K562 (cell line): ENCODE measurements at regions not wholly inside any gene's neighbourhood (a gene's known extent, or its start where the extent isn't known, plus 50 kb on each side); places are given as distances from the start of the nearest gene placed in this dataset.

Experiments
- ATAC-seq: fragments of 200-7000 bp; cut with Tn5 transposase; 3 replicates; pipeline ENCODE4 v1.9.1; 2020; ENCODE audit warnings: moderate library complexity
- BruUV-seq: library from RNA; stranded (reverse); fragments of 400-500 nt; replicated peaks from 2 replicates; lab custom pipeline; 2021; lab: Mats Ljungman, UMichigan
- CTCF ChIA-PET: fragments of 300-600 bp; formaldehyde crosslinking; extraction: SDS; loops from one replicate; lab custom pipeline; 2021; ENCODE audit warnings: low intra/inter-chr PET ratio; lab: Yijun Ruan, JAX
- POLR2A ChIA-PET: fragments of 300-600, 350-650 bp; sonication (Branson Sonifier 250); formaldehyde crosslinking; extraction: SDS; loops from one replicate; lab custom pipeline; 2021; ENCODE audit warnings: antibody characterized with exemption, inconsistent platforms; lab: Yijun Ruan, JAX
- DNase-seq, 4 experiments: peaks; one replicate each; pipeline versions ENCODE4 v3.0.0 to v3.0.0-alpha.2; 2011 to 2018; ENCODE audit warnings: low spot score in 3 of 4, mixed read lengths in 3 of 4; ENCODE audit errors: extremely low read depth in 1 of 4
- FAIRE-seq: peaks from 2 replicates; lab custom pipeline; 2011; peaks lifted over from hg19 to GRCh38; lab: Jason Lieb, UNC
- H2AFZ ChIP-seq: 2 replicates; pipeline ENCODE4 v1.6.0; 2011; ENCODE audit warnings: low read depth, low read length, control low read depth, inconsistent platforms
- H3K27ac ChIP-seq: fragments of 200-600 bp; 3 replicates; pipeline ENCODE4 v1.8.0; 2011; ENCODE audit warnings: low read depth, mild to moderate bottlenecking, control low read depth, inconsistent platforms, low read length, moderate library complexity, mixed read lengths; ENCODE audit errors: extremely low read depth
- H3K27me3 ChIP-seq, 2 experiments: fragments of 300-600 bp in 1 of 2; 2 replicates in 1 of 2; 3 replicates in 1 of 2; pipeline versions ENCODE4 v1.6.0 to v1.8.0; 2011; ENCODE audit warnings: inconsistent platforms in 2 of 2, low read length in 2 of 2, mild to moderate bottlenecking in 1 of 2, mixed read lengths in 1 of 2, moderate library complexity in 1 of 2; ENCODE audit not compliant: control insufficient read depth in 2 of 2, insufficient read depth in 2 of 2
- H3K36me3 ChIP-seq: fragments of 300-600 bp; 3 replicates; pipeline ENCODE4 v1.8.0; 2011; ENCODE audit warnings: mild to moderate bottlenecking, low read length, inconsistent platforms; ENCODE audit not compliant: control insufficient read depth, insufficient read depth
- H3K4me1 ChIP-seq, 2 experiments: fragments of 200-600 bp in 1 of 2; replicated peaks in 1 of 2; 2 replicates in 1 of 2; 3 replicates in 1 of 2; pipeline versions ENCODE4 v1.5.1 to v1.8.0; 2011; ENCODE audit warnings: inconsistent platforms in 2 of 2, low read length in 2 of 2, mild to moderate bottlenecking in 1 of 2, mixed read lengths in 1 of 2, moderate library complexity in 1 of 2; ENCODE audit not compliant: control insufficient read depth in 2 of 2, insufficient read depth in 2 of 2
- H3K4me2 ChIP-seq: 2 replicates; pipeline ENCODE4 v1.6.1; 2011; ENCODE audit warnings: low read length, control low read depth, inconsistent platforms, mixed read lengths; ENCODE audit not compliant: insufficient read depth
- H3K4me3 ChIP-seq: fragments of 200-600 bp; sonication (generic), shearing (Covaris generic); 2 replicates; pipeline ENCODE4 v1.5.1; 2016; ENCODE audit warnings: control low read depth, inconsistent platforms
- H3K79me2 ChIP-seq: fragments of 200-600 bp; 3 replicates; pipeline ENCODE4 v1.8.0; 2011; ENCODE audit warnings: low read length, inconsistent platforms; ENCODE audit not compliant: control insufficient read depth, insufficient read depth
- H3K9ac ChIP-seq, 2 experiments: 2 replicates each; pipeline versions ENCODE4 v1.6.0 to v1.6.1; 2011; ENCODE audit warnings: low read depth in 2 of 2, low read length in 2 of 2, control low read depth in 1 of 2, inconsistent platforms in 1 of 2, mild to moderate bottlenecking in 1 of 2, mixed read lengths in 1 of 2; ENCODE audit not compliant: insufficient read depth in 1 of 2
- H3K9me1 ChIP-seq: one replicate; pipeline ENCODE4 v1.6.0; 2011; ENCODE audit warnings: inconsistent platforms, mild to moderate bottlenecking, low read length, moderate library complexity; ENCODE audit not compliant: control insufficient read depth, insufficient read depth
- H3K9me3 ChIP-seq: replicated peaks from 2 replicates; pipeline ENCODE4 v1.5.1; 2011; ENCODE audit warnings: low read depth, low read length, inconsistent platforms; ENCODE audit not compliant: control insufficient read depth, insufficient read depth
- H4K20me1 ChIP-seq: replicated peaks from 2 replicates; pipeline ENCODE4 v1.6.1; 2011; ENCODE audit warnings: low read length, inconsistent platforms, mixed read lengths; ENCODE audit not compliant: control insufficient read depth, insufficient read depth
- C11orf30 ChIP-seq: fragments of 450-650 bp; IDR thresholded peaks from 2 replicates; pipeline ENCODE4 v1.6.1; 2016; ENCODE audit warnings: low read depth, mild to moderate bottlenecking
- CGGBP1 ChIP-seq: fragments of 250-450 bp; sonication (Bioruptor Pico); IDR thresholded peaks from 2 replicates; pipeline ENCODE4 v1.9.0; 2021; ENCODE audit warnings: mild to moderate bottlenecking
- HNRNPL ChIP-seq: fragments of 200-400 bp; formaldehyde crosslinking; IDR thresholded peaks from 2 replicates; pipeline ENCODE4 v1.6.1; 2017; ENCODE audit warnings: low read depth, mild to moderate bottlenecking, low read length
- IRF9 ChIP-seq: fragments of 450-650 bp; IDR thresholded peaks from 2 replicates; pipeline ENCODE4 v1.6.1; 2016; ENCODE audit warnings: missing biosample characterization, missing genetic modification characterization
- MCM7 ChIP-seq, 2 experiments: fragments of 450-650 bp; IDR thresholded peaks; 2 replicates each; pipeline ENCODE4 v1.6.1; 2016 to 2018
- NFXL1 ChIP-seq: fragments of 450-650 bp; formaldehyde crosslinking; IDR thresholded peaks from 2 replicates; pipeline ENCODE4 v1.4.0; 2021; ENCODE audit warnings: mild to moderate bottlenecking
- PURB ChIP-seq: sonication (generic); formaldehyde crosslinking; IDR thresholded peaks from 2 replicates; pipeline ENCODE4 v1.9.0; 2021; ENCODE audit warnings: low read depth, mild to moderate bottlenecking, missing genetic modification reagents
- RAD21 ChIP-seq, 2 experiments: fragments of 250-450 bp in 1 of 2; fragments of 450-650 bp in 1 of 2; sonication (Bioruptor Pico) in 1 of 2; formaldehyde crosslinking in 1 of 2; IDR thresholded peaks in 1 of 2; conservative IDR thresholded peaks in 1 of 2; 2 replicates each; pipeline versions ENCODE4 v1.4.0 to v1.8.0; 2020 to 2022; ENCODE audit warnings: mild to moderate bottlenecking in 2 of 2, moderate library complexity in 1 of 2
- THAP7 ChIP-seq: fragments of 250-450 bp; sonication (Bioruptor Pico); IDR thresholded peaks from 2 replicates; pipeline ENCODE4 v1.5.0; 2021
- USF2 ChIP-seq: sonication (generic); formaldehyde crosslinking; IDR thresholded peaks from 2 replicates; pipeline ENCODE4 v1.5.0; 2020; ENCODE audit warnings: missing genetic modification reagents
- ZBTB5 ChIP-seq: fragments of 450-650 bp; IDR thresholded peaks from 2 replicates; pipeline ENCODE4 v1.6.1; 2017; ENCODE audit warnings: antibody characterized with exemption
- ZNF436 ChIP-seq: fragments of 250-450, 450-650 bp; sonication (Bioruptor Pico); formaldehyde crosslinking; IDR thresholded peaks from 2 replicates; pipeline ENCODE4 v1.7.0; 2020; ENCODE audit warnings: mild to moderate bottlenecking
- ZNF76 ChIP-seq: fragments of 250-450 bp; sonication (Bioruptor Pico); IDR thresholded peaks from 2 replicates; pipeline ENCODE4 v1.4.0; 2020; ENCODE audit warnings: mild to moderate bottlenecking, moderate library complexity, borderline replicate concordance
- WGBS: fragments of 100-300 bp; shearing (Covaris generic); methylation state at CpG from one replicate; pipeline ENCODE4 v1.1.6; 2016; ENCODE audit warnings: low coverage, mixed read lengths; ENCODE audit not compliant: insufficient coverage; ENCODE audit errors: missing lambda C conversion rate; 5-methylcytosine and 5-hydroxymethylcytosine counted together
- in situ Hi-C: fragments of 300-500 bp; cut with MboI; formaldehyde crosslinking; loops from 4 replicates; pipeline ENCODE4 v1.15.0; 2018; ENCODE audit warnings: inconsistent platforms, mixed read lengths
- intact Hi-C: fragments of 100-400 bp; cut with micrococcal nuclease; formaldehyde crosslinking; loops from 2 replicates; pipeline ENCODE4 v1.14.2; 2022

- in situ Hi-C loops (no loop called here), intact Hi-C loops (no loop called here)
- Histone ChIP-seq H3K4me1 (no peaks in the 10 kb centered on the region; a peak in 1 of 5 replicates), H3K27ac (no peak overlapping the region), H3K4me2 (no peak overlapping the region), H2AFZ (no peak overlapping the region), H3K4me3 (no peak overlapping the region), H4K20me1 (no peaks in the 10 kb centered on the region), H3K9me3 (no peaks in the 10 kb centered on the region), H3K9me1 (no peaks in the 10 kb centered on the region), H3K79me2 (no peaks in the 10 kb centered on the region), H3K9ac (no peak overlapping the region), H3K36me3 (no peaks in the 10 kb centered on the region), H3K27me3 (peaks cover 0 to 4% of the 10 kb centered on the region in 2 experiments; a peak in 1 of 5 replicates)
- no peak for ATAC-seq
- ChIA-PET POLR2A (no interaction called here), CTCF (no interaction called here)
- 2% methylated on average over 11 of the region's 11 CpGs for WGBS
- no peak for DNase-seq
- no peak for FAIRE-seq
- BruUV-seq = no TSS peak
- TF ChIP-seq HNRNPL (no peak), USF2 (CRISPR knock-in tag) (no peak), C11orf30 (no peak), ZNF76 (no peak), MCM7 (IDR thresholded peaks at IDR 0.05) (no peak), ZNF436 (CRISPR knock-in tag) (no peak), RAD21 (CRISPR knock-in tag; conservative IDR thresholded peaks at IDR 0.05 in 1 of 2, IDR thresholded peaks at IDR 0.05 in 1 of 2) (no peak), THAP7 (no peak), NFXL1 (no peak), PURB (no peak), ZBTB5 (no peak), CGGBP1 (CRISPR knock-in tag) (no peak), IRF9 (tag) (no peak)
Measured at GRCh38 chr5:116733991-116734975, 159.7 kb upstream of the SEMA6A start.
